ENCODE measurements at regions not wholly inside any gene's neighbourhood (a gene's known extent, or its start where the extent isn't known, plus 50 kb on each side); places are given as distances from the start of the nearest gene placed in this dataset.
"Not testable (repeated sequence)": the region's sequence is repeated elsewhere in the genome, so short reads cannot be mapped to it uniquely, and the experiment has no call there.

GRCh38 chr6:147999001-147999540 is 343.6 kb upstream of the SASH1 start:
- DNase-seq = no peak

GRCh38 chr6:148001844-148002642 is 340.6 kb upstream of the SASH1 start:
- DNase-seq = no peak

GRCh38 chr6:148004651-148005050 is 338.0 kb upstream of the SASH1 start:
- no peak for DNase-seq

- DNase-seq = no peak
These were observed 336.8 kb upstream of the SASH1 start for GRCh38 chr6:148005806-148006205.

GRCh38 chr6:148010516-148010915 is 332.1 kb upstream of the SASH1 start:
- not testable (repeated sequence) for DNase-seq

- DNase-seq = no peak
These were observed 326.6 kb upstream of the SASH1 start for GRCh38 chr6:148016013-148016412.

- no peak for DNase-seq
These were observed 321.5 kb upstream of the SASH1 start for GRCh38 chr6:148021165-148021564.

- no peak for DNase-seq
These were observed 320.9 kb upstream of the SASH1 start for GRCh38 chr6:148021699-148022098.

- DNase-seq = not testable (repeated sequence)
These were observed 320.4 kb upstream of the SASH1 start for GRCh38 chr6:148022279-148022678.

- DNase-seq = no peak
These were observed 315.4 kb upstream of the SASH1 start for GRCh38 chr6:148027201-148027600.

- DNase-seq = no peak
These were observed 306.7 kb upstream of the SASH1 start for GRCh38 chr6:148035806-148036390.

GRCh38 chr6:148037496-148037895 is 305.1 kb upstream of the SASH1 start:
- DNase-seq = no peak

- DNase-seq = no peak
These were observed 301.1 kb upstream of the SASH1 start for GRCh38 chr6:148041546-148041945.

GRCh38 chr6:148042536-148042935 is 300.1 kb upstream of the SASH1 start:
- DNase-seq = no peak

GRCh38 chr6:148044261-148044751 is 298.3 kb upstream of the SASH1 start:
- DNase-seq = no peak

GRCh38 chr6:148044921-148045320 is 297.7 kb upstream of the SASH1 start:
- no peak for DNase-seq

GRCh38 chr6:148053209-148053608 is 289.4 kb upstream of the SASH1 start:
- DNase-seq = no peak

- no peak for DNase-seq
These were observed 288.8 kb upstream of the SASH1 start for GRCh38 chr6:148053796-148054195.

GRCh38 chr6:148054219-148054618 is 288.4 kb upstream of the SASH1 start:
- no peak for DNase-seq

- no peak for DNase-seq
These were observed 287.2 kb upstream of the SASH1 start for GRCh38 chr6:148055419-148055818.

- DNase-seq = no peak
These were observed 282.8 kb upstream of the SASH1 start for GRCh38 chr6:148059869-148060268.

- DNase-seq = no peak
These were observed 278.1 kb upstream of the SASH1 start for GRCh38 chr6:148064406-148065134.

- no peak for DNase-seq
These were observed 274.1 kb upstream of the SASH1 start for GRCh38 chr6:148068437-148069061.
